ENCODE measurements at regions not wholly inside any gene's neighbourhood (a gene's known extent, or its start where the extent isn't known, plus 50 kb on each side); places are given as distances from the start of the nearest gene placed in this dataset.

- TF ChIP-seq REST (IDR thresholded peaks at IDR 0.05; ENCODE audit: low read depth) (no peak), FOXM1 (IDR thresholded peaks at IDR 0.05; ENCODE audit: borderline replicate concordance, low read depth) (no peak), TAF1 (IDR thresholded peaks at IDR 0.05; ENCODE audit: low read depth) (no peak), ZBTB7A (IDR thresholded peaks at IDR 0.05; ENCODE audit: low read depth) (no peak), YY1 (IDR thresholded peaks at IDR 0.05; ENCODE audit: low read depth) (no peak), NFIC (IDR thresholded peaks at IDR 0.05) (no peak), USF1 (IDR thresholded peaks at IDR 0.05) (no peak), CEBPB (IDR thresholded peaks at IDR 0.05) (no peak), MAX (IDR thresholded peaks at IDR 0.05) (no peak), EP300 (IDR thresholded peaks at IDR 0.05; ENCODE audit: borderline replicate concordance) (no peak), RAD21 (IDR thresholded peaks at IDR 0.05; ENCODE audit: low read depth) (no peak), EGR1 (IDR thresholded peaks at IDR 0.05) (no peak), TCF12 (IDR thresholded peaks at IDR 0.05; ENCODE audit: low read depth) (no peak)
Measured at GRCh38 chr2:8006181-8006580, 675.7 kb upstream of the ID2 start.

- TF ChIP-seq TEAD4 (IDR thresholded peaks at IDR 0.05), result no peak
- TF ChIP-seq USF1 (IDR thresholded peaks at IDR 0.05), result no peak
- TF ChIP-seq EP300 (IDR thresholded peaks at IDR 0.05; ENCODE audit: borderline replicate concordance), result no peak
- no peak for TF ChIP-seq TAF1 (IDR thresholded peaks at IDR 0.05; ENCODE audit: low read depth)
- no peak for TF ChIP-seq EGR1 (IDR thresholded peaks at IDR 0.05)
Measured at GRCh38 chr2:8006626-8007025, 675.2 kb upstream of the ID2 start.

- TF ChIP-seq RAD21 (IDR thresholded peaks at IDR 0.05; ENCODE audit: low read depth) (no peak), ZBTB7A (IDR thresholded peaks at IDR 0.05; ENCODE audit: low read depth) (no peak), EGR1 (IDR thresholded peaks at IDR 0.05) (no peak), TAF1 (IDR thresholded peaks at IDR 0.05; ENCODE audit: low read depth) (no peak), REST (IDR thresholded peaks at IDR 0.05; ENCODE audit: low read depth) (no peak), YY1 (IDR thresholded peaks at IDR 0.05; ENCODE audit: low read depth) (no peak), TCF12 (IDR thresholded peaks at IDR 0.05; ENCODE audit: low read depth) (no peak), TEAD4 (IDR thresholded peaks at IDR 0.05) (no peak), EP300 (IDR thresholded peaks at IDR 0.05; ENCODE audit: borderline replicate concordance) (no peak), MAX (IDR thresholded peaks at IDR 0.05) (no peak), CREB1 (IDR thresholded peaks at IDR 0.05; ENCODE audit: low read depth) (no peak), FOXM1 (IDR thresholded peaks at IDR 0.05; ENCODE audit: borderline replicate concordance, low read depth) (no peak), CEBPB (IDR thresholded peaks at IDR 0.05) (no peak), USF1 (IDR thresholded peaks at IDR 0.05) (no peak)
Measured at GRCh38 chr2:8009010-8009597, 672.8 kb upstream of the ID2 start.

- no peak for TF ChIP-seq CREB1 (IDR thresholded peaks at IDR 0.05; ENCODE audit: low read depth)
- TF ChIP-seq RAD21 (IDR thresholded peaks at IDR 0.05; ENCODE audit: low read depth), result no peak
- no peak for TF ChIP-seq EP300 (IDR thresholded peaks at IDR 0.05; ENCODE audit: borderline replicate concordance)
- TF ChIP-seq REST (IDR thresholded peaks at IDR 0.05; ENCODE audit: low read depth), result no peak
- TF ChIP-seq CEBPB (IDR thresholded peaks at IDR 0.05), result no peak
- no peak for TF ChIP-seq USF1 (IDR thresholded peaks at IDR 0.05)
- TF ChIP-seq TAF1 (IDR thresholded peaks at IDR 0.05; ENCODE audit: low read depth), result no peak
- TF ChIP-seq YY1 (IDR thresholded peaks at IDR 0.05; ENCODE audit: low read depth), result no peak
- no peak for TF ChIP-seq TCF12 (IDR thresholded peaks at IDR 0.05; ENCODE audit: low read depth)
- TF ChIP-seq TEAD4 (IDR thresholded peaks at IDR 0.05), result no peak
- TF ChIP-seq EGR1 (IDR thresholded peaks at IDR 0.05), result no peak
- TF ChIP-seq ZBTB7A (IDR thresholded peaks at IDR 0.05; ENCODE audit: low read depth), result no peak
- TF ChIP-seq MAX (IDR thresholded peaks at IDR 0.05), result no peak
- TF ChIP-seq FOXM1 (IDR thresholded peaks at IDR 0.05; ENCODE audit: borderline replicate concordance, low read depth), result no peak
- TF ChIP-seq NFIC (IDR thresholded peaks at IDR 0.05), result no peak
Measured at GRCh38 chr2:8015848-8016600, 665.8 kb upstream of the ID2 start.
